Nephron progenitor cell (in vitro differentiated cells): ENCODE measurements at regions not wholly inside any gene's neighbourhood (a gene's known extent, or its start where the extent isn't known, plus 50 kb on each side); places are given as distances from the start of the nearest gene placed in this dataset.

Experiments
- DNase-seq: peaks from one replicate; pipeline ENCODE4 v3.0.0; 2021
- H3K27ac Mint-ChIP-seq: 2 replicates; pipeline ENCODE4 v1.8.0; 2021; ENCODE audit warnings: mild to moderate bottlenecking, moderate library complexity, mixed read lengths
- H3K27me3 Mint-ChIP-seq: 2 replicates; pipeline ENCODE4 v1.8.0; 2021; ENCODE audit warnings: mild to moderate bottlenecking, low read depth, mixed read lengths; ENCODE audit not compliant: poor library complexity
- H3K36me3 Mint-ChIP-seq: 2 replicates; pipeline ENCODE4 v1.8.0; 2021; ENCODE audit warnings: low read depth, mixed read lengths
- H3K4me1 Mint-ChIP-seq: 2 replicates; pipeline ENCODE4 v1.8.0; 2021; ENCODE audit warnings: mixed read lengths
- H3K4me3 Mint-ChIP-seq: 2 replicates; pipeline ENCODE4 v1.8.0; 2021; ENCODE audit warnings: mild to moderate bottlenecking, moderate library complexity, mixed read lengths
- H3K9me3 Mint-ChIP-seq: 2 replicates; pipeline ENCODE4 v1.8.0; 2021; ENCODE audit warnings: mild to moderate bottlenecking, moderate library complexity, mixed read lengths
- TF ChIP-seq, protein P1 (sequence below): fragments of 200-600 bp; sonication (generic); IDR thresholded peaks from 2 replicates; pipeline ENCODE4 v1.5.0; 2021; ENCODE audit warnings: antibody characterized with exemption

DNA sequence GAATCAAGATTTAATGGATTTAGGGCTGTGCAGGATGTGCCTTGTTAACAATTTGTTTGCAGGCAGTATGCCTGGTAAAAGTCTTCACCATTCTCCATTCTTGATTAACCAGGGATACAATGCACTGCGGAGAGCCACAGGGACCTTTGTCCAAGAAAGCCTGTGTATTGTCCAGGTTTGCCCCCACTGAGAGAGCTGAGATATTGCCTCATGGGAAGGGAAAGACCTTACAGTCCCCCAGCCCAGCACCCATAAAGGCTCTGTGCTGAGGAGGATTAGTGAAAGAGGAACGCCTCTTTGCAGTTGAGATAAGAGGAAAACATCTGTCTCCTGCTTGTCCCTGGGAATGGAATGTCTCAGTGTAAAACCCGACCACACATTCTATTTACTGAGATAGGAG is 2169.6 kb downstream of the TP53TG3F start:
- no peaks in the 10 kb centered on the region for H3K36me3 Mint-ChIP-seq
- no peaks in the 10 kb centered on the region for H3K27me3 Mint-ChIP-seq
- TF ChIP-seq, protein P1, sequence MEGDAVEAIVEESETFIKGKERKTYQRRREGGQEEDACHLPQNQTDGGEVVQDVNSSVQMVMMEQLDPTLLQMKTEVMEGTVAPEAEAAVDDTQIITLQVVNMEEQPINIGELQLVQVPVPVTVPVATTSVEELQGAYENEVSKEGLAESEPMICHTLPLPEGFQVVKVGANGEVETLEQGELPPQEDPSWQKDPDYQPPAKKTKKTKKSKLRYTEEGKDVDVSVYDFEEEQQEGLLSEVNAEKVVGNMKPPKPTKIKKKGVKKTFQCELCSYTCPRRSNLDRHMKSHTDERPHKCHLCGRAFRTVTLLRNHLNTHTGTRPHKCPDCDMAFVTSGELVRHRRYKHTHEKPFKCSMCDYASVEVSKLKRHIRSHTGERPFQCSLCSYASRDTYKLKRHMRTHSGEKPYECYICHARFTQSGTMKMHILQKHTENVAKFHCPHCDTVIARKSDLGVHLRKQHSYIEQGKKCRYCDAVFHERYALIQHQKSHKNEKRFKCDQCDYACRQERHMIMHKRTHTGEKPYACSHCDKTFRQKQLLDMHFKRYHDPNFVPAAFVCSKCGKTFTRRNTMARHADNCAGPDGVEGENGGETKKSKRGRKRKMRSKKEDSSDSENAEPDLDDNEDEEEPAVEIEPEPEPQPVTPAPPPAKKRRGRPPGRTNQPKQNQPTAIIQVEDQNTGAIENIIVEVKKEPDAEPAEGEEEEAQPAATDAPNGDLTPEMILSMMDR, result no peak
- no peak for DNase-seq
- no peak overlapping the region for H3K27ac Mint-ChIP-seq
- H3K9me3 Mint-ChIP-seq, result peaks cover 85% of the 10 kb centered on the region
- no peak overlapping the region for H3K4me3 Mint-ChIP-seq
- no peaks in the 10 kb centered on the region for H3K4me1 Mint-ChIP-seq

DNA sequence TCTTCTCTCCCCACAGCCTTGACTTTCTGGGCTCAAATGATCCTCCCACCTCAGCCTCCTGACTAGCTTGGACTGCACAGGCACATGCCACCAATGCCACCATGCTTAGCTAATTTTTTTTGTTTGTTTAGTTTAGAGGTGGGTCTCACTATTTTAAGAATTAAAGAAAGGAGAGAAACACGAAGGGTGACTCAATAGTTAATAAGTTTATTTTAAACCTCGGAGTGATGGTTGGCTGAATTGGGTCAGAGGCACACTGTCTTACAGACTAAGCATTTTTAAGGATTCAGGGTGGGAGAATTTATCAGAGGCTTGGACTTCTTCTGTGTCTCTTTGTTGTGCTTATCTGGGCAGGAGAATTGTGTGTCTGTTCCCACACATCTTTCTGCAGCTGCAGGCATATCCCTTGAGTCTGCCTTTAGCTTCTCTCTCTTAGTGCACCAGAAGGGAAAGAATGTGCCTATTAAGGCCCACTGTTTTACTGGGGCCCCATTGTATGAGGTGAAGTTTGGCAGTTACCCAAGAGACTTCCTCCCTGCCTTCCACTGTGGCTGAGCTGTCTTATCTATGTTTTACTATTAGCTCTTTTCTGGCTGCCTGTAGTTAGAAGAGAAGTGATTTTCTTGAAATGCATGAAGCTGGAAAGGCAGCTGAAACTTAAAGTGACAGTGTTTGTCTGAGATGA is 2172.0 kb downstream of the TP53TG3F start:
- TF ChIP-seq, protein P1, result no peak
- H3K27me3 Mint-ChIP-seq, result no peaks in the 10 kb centered on the region
- H3K27ac Mint-ChIP-seq, result no peak overlapping the region
- H3K4me3 Mint-ChIP-seq, result no peak overlapping the region
- H3K9me3 Mint-ChIP-seq, result peaks cover 82% of the 10 kb centered on the region
- H3K36me3 Mint-ChIP-seq, result no peaks in the 10 kb centered on the region
- DNase-seq, result no peak
- no peaks in the 10 kb centered on the region for H3K4me1 Mint-ChIP-seq

DNA sequence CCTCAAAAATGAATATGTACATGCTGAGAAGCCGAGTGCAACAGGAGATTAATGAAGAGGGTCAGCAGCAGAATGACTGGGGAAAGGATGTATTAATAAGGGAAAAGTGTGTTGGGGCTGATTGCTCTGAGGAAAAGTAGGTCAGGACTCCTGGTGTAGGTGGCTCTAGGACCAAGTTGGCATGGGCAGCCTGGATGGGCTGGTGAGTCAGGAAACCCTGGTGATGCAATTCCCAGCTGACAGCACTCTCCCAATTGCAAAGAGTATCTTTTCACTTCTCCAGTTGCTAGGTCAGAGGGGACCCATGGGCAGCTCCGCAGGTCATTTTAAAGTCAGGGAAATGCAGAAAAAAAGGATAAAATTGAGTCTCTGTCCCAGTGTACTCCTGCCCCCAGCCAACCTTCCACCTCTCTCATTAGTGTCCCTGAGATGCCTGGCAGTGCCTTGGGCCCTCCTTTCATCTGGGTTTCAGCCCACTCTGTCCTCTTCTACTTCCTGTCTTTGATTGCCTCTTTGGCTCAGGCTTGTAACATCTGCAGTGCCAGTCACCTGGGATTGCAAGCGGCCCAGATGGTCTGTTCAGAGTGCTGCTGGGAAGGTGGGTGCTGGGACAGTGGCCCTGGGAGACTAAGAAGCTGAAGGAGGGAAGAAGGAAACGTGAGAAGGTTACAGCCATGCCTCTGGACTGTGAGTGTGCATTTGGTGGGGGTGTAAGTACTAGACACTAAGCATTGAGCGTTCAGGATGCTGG is 2177.2 kb downstream of the TP53TG3F start:
- no peaks in the 10 kb centered on the region for H3K36me3 Mint-ChIP-seq
- peaks cover 86% of the 10 kb centered on the region for H3K9me3 Mint-ChIP-seq
- H3K4me1 Mint-ChIP-seq, result no peaks in the 10 kb centered on the region
- TF ChIP-seq, protein P1, result no peak
- H3K4me3 Mint-ChIP-seq, result no peak overlapping the region
- no peak for DNase-seq
- no peak overlapping the region for H3K27ac Mint-ChIP-seq
- H3K27me3 Mint-ChIP-seq, result no peaks in the 10 kb centered on the region

DNA sequence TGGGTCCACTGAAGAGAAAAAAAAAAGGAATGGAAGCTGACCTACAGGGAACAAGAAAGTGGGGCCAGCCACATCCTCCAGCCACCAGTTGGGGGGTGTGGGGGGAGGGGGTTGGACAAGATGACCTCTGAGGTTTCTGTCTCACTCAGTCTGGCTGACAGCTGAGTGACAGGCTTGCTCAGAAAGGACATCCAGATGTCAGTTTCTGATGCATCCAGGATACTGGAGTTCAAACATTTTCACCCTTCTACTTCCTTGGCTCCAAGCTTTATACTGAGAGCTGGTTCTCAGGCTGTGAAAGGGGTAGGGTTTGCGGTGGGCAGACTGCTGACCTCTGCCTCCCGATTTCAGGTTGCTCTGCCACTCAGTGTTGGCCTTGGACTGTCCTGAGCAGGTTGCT is 2178.3 kb downstream of the TP53TG3F start:
- Mint-ChIP-seq H3K9me3 (peaks cover 86% of the 10 kb centered on the region), H3K27me3 (no peaks in the 10 kb centered on the region), H3K36me3 (no peaks in the 10 kb centered on the region), H3K4me3 (no peak overlapping the region), H3K27ac (no peak overlapping the region), H3K4me1 (no peaks in the 10 kb centered on the region)
- TF ChIP-seq, protein P1, result no peak
- no peak for DNase-seq

DNA sequence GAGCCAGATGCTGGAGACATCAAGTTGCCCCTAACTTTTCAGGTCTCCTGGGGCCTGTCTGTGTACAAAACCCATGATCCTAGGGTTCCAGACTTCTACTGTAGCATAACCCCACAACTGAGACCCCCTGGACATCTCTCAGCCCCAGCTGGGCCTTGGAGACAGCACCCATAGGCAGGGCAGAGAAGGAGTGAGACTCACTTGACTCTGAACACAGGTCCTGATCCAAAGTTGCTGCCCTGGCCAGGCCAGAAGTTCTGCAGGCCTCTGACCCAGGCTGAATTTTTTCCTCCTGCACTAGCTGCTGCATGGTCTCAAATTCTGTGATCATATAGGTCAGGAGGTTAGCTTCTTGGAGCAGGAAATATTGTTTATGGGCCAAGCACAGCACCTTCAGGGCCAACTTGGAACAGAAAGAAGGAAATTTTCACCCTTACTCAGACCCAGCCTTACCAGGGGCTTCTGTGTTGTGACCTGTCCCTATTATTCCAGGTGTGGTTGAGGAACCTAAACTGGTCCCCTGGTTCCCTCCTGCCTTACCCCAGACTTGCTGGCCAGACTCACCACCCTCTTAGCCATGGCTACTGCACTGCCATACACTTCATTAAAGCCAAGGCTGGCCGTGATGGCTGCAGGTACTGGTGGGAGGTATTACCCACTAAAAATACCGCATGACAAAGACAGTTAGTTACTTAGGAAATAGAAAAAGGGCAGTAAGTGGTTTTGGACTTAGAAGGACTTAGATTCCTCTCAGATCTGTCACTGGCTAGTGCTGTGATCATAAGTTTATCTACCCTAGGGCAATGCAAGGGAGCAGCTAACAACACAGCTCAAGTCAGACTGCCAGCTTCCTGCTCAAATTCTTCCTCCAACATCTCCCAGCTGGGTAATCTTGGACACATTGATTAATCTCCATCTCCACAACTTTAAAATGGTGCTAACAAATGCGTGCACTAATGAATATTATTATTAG is 2180.1 kb downstream of the TP53TG3F start:
- peaks cover 91% of the 10 kb centered on the region for H3K9me3 Mint-ChIP-seq
- TF ChIP-seq, protein P1, result no peak
- H3K36me3 Mint-ChIP-seq, result no peaks in the 10 kb centered on the region
- no peak for DNase-seq
- no peaks in the 10 kb centered on the region for H3K27me3 Mint-ChIP-seq
- no peak overlapping the region for H3K4me3 Mint-ChIP-seq
- H3K4me1 Mint-ChIP-seq, result no peaks in the 10 kb centered on the region
- no peak overlapping the region for H3K27ac Mint-ChIP-seq
